HL-60/S4 (cell line): ENCODE measurements at regions not wholly inside any gene's neighbourhood (a gene's known extent, or its start where the extent isn't known, plus 50 kb on each side); places are given as distances from the start of the nearest gene placed in this dataset.

ENCODE experiments used
- in situ Hi-C: fragments of 300-500 bp; cut with MboI; formaldehyde crosslinking; loops from 2 replicates; pipeline ENCODE4 v1.14.3; 2022; ENCODE audit warnings: low sequenced_read_pairs

DNA sequence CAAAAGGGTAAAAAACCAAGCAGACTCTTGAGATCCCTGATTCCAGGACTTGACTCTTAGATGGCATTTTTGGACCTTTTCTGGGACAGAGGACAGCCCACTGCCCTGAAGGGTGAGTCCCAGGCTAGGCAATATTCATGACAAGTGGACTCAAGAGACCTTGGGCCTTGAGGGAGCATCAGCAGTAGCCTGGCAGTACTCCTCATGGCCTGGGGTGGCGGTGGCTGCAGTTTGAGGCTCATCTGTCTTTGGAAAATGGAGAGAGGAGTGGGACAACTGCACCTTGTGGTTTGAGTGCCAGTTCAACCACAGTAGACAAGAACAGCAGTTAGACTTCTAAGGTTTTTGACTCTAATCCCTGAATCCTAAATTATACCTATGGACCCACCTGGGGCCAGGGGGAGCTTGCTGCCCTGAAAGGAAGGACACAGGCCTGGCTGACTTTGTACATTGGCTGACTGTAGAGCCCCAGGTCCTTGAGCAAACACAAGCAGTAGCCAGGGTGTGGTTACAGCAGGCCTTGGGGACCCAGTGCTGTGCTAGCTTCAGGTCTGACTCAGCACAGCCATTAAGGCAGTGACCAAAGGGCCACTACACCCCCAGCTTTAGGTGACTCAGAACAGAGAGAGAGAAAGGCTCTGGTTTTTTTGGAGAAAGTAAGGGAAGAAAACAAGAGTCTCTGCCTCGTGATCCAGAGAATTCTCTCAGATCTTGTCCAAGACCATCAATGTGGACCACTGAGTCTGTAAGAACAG is 1023.2 kb downstream of the KCNT2 start:
- in situ Hi-C loops, result no loop called here

DNA sequence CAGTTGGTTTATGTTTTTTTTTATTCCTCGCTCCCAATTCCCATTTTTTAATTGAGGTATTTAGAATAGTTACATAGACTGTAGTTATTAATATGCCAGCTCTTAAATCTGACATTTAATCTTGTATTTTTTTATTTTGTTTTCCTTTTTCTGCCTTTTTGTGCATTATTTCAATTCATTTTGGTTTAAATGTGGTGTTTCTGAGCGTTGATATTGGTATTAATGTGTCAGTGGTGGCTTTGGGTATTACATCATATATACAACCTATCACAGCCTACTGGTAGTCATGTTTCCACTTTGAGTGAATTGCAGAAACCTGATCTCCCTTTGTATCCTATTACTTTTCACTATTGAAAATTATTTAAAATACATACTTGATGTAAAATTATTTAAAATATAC is 1027.3 kb downstream of the KCNT2 start:
- in situ Hi-C loops, result no loop called here

DNA sequence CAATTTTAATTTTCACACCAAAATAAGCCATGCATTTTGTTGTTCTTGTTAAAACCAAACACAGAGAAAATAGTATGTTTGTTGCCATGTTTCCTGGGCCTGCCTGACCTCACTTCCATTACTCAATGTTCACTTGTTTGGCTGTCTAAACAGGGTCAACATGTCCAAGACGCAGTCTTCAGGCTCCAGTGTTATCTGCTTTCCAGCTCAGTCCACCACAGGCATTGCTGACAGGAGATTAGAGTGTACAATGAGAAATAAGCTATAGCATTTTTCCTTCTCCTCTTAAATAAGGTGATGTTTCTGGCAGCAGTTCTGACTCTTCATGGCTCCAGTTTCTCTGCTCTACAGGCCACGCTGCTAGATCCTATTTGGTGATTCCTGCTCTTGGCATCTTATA is 1030.5 kb downstream of the KCNT2 start:
- in situ Hi-C loops, result no loop called here

DNA sequence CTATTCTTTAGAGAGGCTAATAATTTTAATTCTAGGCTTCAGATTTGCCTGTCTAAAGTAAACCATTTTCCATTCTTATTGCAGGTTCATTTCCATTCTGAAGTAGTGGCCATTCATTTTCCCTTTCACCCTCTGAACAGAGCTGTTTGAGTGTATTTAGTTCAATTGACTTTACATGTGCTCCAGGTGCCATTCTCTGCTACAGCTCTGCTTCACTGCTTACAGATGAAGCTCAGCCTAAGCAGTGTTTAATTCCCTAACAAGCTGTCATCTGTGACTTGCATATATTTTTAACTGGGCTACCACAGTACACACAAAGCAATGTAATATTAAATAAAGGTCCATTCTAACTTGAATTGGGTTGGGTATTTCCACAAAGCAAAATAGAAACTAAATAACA is 1031.6 kb downstream of the KCNT2 start:
- in situ Hi-C loops, result no loop called here

DNA sequence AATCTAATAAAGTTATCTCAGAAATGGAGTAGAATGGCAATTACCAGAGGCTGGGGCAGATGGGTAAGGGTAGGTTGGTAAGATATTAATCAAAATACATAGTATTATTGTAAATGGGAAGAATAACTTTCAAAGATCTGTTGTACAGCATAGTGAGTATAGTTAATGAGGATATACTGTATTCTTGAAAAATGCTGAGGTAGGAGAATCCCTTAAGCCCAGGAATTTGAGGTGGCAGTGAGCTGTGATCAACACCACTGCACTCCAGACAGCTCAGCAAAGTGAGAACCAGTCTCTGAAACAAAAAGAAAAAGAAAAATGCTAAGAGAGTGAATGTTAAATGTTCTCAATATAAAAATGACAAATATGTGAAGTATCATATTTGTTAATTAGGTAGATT is 1033.7 kb downstream of the KCNT2 start:
- in situ Hi-C loops, result no loop called here

DNA sequence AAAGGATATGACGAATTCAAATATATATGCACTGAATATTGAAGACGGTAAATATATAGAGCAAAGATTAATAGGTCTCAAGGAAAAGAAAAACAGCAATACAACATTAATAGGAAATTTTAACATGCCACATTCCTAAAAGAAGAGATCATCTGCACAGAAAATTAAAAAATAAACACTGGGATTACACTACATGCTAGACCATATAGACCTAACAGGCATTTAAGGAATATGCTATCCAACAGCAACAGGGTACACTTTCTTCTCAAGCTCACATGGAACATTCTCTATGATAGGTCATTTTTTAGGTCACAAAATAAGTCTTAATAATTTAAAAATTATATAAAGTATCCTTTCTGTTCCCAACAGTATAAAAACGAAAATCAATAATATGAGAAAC is 1038.3 kb downstream of the KCNT2 start:
- in situ Hi-C loops, result no loop called here

DNA sequence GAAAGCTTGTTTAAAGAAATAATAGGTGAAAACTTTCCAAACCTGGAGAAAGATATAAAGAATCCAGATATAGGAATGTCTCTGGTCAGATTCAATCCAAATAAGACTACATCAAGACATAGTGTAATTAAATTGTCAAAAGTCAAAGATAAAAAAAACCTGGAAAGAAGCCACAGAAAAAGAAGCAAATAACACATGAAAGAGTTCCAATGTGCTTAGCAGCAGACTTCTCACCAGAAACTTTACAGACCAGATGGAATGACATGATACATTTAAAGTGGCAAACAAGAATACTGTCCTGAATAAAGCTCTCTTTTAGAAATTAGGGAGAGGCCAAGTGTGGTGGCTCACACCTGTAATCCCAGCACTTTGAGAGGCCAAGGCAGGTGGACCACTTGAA is 1039.9 kb downstream of the KCNT2 start:
- in situ Hi-C loops, result no loop called here

DNA sequence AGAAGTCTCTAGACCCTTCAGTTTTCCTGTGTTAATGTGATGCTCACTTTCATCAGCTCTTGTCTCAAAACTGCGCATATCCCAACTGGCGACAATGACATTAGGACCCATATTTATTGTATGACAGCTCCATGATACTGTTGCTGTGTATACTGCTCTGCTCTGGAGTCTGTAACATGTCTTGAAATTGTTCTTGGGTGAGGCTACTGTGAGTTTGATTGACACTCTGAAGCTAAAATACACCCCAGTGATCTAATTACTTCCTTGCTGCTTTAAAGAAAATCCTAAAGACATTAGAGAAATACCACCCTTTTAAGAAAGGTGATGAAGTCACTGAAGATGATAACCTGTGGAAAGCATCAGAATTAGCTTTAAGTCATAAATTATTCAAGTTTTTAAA is 1046.2 kb downstream of the KCNT2 start:
- in situ Hi-C loops, result no loop called here

DNA sequence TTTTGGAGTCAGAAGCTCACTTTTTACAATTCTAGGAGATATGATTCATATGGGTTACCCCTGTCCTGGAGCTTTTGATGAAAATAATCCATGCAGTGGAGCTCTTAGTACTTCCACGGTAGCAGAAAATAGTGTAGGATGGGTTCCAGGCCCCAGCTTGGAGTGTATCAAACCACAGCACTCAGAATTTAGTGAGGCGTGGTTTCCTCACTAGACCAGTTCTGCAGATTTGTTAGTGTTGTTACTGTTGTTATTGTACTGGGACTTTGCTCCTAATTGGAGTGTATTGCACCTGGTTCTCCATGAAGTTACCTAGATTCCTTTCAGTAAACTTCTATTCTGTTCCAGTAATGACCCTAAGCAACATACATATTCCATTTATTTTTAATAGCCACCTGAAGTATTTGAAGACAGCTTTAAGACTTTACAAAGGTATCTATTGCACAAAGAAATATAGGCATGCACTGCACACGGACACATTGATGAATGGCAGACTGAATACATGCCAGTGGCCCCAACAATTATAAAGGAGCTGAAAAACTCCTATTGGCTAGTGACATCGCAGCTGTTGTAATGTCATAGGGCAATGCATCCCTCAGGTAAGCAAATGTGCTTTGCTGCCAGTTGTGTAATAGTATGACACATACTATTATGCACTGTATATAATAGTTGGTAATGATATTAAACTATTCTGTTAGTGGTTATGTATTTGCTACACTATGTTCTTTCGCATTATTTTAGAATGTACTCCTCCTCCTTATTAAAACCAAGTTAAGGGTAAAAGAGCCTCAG is 1058.0 kb downstream of the KCNT2 start:
- in situ Hi-C loops, result no loop called here

DNA sequence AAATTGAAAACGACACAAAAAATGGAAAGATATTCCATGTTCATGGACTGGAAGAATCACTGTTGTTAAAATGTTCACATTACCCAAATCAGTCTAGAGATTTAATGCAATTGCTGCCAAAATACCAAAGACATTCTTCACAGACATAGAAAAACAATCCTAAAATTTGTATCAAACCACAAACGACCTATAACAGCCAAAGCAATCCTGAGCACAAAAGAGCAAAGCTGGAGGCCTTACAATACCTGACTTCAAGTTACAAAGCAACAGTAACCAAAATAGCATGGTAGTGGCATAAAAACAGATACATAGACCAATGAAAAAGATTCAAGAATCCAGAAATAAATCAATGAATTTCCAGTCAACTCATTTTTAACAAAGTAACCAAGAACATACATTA is 1077.3 kb downstream of the KCNT2 start:
- in situ Hi-C loops, result no loop called here

DNA sequence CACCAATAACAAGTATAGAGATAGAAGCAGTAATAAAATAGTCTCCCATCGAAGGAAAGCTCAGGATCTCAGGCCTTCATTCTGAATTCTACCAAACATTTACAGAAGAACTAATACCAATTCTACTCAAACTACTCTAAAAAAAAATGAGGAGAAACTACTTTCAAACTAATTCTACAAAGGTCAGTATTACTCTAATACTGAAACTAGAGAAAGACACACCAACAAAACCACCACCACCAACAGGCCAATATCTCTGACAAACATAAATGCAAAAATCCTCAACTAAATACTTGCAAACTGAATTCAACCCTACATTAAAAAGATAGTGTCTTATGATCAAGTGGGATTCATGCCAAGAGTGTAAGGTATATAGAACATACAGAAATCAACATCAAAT is 1078.4 kb downstream of the KCNT2 start:
- in situ Hi-C loops, result no loop called here

DNA sequence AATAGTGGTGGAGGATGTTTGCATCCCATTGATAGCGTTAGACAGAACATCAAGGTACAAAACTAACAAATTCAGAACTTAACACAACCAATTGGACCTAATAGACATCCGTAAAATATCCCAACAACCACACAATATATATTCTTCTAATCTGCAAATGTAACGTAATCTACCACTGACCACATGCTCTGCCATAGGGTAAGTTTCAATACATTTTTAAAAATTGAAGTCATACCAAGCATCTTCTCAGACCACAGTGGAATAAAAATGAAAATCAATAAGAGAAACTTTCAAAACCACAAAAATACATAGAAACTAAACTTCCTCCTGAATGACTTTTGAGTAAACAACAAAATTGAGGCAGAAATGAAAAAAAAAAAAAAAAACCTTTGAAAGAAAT is 1087.5 kb downstream of the KCNT2 start:
- in situ Hi-C loops, result no loop called here

DNA sequence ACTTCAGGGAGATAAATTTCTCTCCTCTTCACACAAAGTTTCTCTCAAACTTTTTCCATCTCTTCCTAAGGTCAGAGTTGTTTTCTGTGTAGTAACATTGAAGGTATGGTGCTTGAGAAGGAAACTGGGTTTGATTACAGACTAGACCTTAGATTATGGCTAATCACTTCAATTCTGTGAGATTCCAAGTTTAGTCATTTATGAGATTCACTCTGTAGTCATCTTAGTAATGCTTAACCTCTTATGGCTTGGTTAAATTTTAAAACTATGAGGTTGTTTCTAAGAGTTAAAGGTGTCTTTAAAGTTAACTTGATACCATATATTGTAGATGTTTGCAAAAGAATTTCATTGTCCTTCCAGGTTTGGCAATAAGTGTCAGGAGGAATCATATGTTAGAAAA is 1092.2 kb downstream of the KCNT2 start:
- in situ Hi-C loops, result no loop called here

DNA sequence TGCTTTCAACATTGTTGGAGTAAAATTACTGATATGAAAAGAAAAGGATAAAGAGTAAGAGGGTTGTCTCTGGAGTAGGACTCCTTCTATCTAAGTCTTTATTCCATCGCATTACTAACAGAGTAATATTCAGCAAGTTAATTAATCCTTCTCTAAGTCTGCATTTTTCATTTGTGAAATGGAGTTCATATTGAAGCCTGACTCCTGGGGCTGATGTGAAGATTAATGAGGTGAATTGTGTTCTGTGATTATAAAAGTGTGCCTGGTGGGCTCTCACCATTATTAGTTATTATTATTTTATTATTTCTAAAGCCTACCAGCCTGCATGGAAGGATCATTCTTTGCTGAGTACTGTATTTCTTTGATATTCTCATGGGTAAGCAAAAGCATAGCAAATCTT is 1096.7 kb downstream of the KCNT2 start:
- in situ Hi-C loops, result no loop called here

DNA sequence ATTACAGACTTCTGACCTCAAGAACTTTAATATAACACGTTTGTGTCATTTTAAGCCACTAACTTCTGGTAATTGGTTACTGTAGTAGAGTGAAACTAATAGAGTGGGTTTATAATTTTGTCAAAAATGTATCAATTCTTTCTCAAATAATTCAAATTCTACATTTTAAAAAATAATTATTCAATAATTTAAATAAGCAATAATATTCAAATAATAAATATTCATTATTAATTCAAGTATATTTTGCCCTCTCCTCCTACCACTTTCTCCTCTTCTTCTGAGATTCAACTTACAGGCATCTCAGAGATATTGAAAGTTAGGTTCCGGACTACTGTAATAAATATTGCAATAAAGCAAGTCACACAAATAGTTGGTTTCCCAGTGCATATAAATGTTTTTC is 1107.1 kb downstream of the KCNT2 start:
- in situ Hi-C loops, result no loop called here

DNA sequence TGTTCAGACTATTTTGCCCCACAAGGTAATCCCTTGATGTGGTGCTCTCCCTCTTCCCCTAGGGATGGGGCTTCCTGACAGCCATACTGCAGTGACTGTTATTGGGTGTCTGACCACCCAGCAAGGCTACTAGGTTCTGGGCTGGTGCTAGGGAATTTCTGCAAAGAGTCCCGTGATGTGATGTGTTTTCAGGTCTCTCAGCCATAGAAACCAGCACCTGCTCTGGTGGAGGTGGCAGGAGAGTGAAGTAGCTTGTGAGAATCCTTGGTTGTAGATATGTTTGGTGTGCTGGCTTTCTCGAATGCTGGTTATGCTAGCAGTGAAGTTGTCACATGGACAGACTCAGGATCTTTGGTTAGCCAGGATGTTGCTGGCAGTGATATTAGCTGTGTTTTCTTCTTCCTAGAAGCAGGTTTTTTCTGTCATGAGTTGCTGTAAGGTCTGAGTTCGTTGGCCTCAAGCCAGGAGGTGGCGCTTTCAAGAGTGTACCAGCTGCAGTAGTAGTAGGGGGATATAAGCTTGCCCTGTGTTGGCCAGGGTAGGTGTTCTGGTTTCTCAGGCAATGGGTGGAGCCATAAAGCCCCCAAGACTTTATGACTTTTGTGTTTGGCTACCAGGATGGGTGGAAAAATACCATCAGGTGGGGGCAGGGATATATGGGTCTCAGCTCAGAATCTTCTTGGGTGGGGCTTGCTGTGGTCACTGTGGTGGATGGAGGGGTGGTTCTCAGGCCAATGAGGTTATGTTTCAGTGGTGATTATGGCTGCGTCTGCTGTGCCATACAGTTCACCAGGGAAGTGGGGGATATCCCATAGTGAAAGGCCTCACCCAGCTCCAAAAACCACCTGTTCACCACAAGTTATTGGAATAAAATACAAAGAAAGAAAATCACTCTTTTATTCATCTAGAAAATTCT is 1112.3 kb downstream of the KCNT2 start:
- in situ Hi-C loops, result no loop called here

DNA sequence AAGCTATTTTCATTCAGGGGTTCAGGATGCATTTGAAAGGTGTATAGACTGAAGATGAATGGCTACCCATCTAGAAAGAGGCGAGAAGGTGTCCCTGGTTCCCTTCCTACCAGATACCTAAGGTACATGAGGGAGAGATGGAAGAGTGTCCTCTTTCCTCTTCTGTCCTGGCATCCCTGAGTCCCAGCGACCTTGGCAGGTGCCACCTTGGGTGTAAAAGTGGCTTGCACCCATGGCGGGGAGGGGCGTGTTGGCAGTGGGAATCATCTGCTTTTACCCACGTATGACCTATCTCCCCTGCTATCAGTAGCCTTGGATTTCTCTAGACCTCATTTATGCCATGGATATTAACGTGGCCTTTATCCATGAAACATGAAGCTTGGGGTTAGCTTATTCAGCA is 1126.1 kb downstream of the KCNT2 start:
- in situ Hi-C loops, result no loop called here

DNA sequence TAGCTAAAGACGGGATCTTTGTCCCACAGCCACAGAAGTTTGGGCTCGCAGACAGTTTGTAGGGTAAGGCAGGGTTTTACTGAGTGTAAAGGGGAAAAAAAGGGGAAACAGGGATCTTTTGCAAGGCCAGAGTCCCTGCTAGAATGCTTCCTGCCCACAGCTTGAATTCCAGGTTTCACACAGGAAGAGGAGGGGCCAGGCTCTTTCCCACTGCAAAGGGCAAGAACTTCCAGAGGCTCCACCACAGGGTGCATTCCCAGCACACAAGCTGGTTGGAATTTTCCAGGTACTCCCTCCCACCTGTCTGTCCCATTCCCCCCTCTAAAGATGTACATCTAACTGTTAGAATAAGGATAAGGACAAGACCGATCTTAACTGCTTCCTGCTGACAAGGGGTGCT is 1126.9 kb downstream of the KCNT2 start:
- in situ Hi-C loops, result no loop called here

DNA sequence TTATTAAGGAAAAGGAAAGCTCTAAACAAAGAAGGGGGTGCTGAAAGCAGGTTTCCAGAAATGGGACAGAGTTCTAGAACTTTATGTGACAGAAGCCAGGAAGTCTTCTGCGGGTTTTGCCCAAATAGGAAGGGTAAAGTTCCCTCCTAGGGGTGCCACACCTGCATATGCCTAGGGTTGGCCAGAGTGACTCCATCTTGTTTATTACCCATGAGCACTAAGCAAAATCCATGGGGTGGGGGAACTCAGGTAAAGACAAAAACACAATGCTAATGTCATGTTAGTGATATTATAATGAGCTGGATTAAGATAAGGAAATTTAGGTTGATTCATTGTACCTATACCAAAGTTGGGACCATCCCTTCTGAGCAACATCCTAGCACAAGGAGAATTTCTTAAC is 1132.7 kb downstream of the KCNT2 start:
- in situ Hi-C loops, result no loop called here

DNA sequence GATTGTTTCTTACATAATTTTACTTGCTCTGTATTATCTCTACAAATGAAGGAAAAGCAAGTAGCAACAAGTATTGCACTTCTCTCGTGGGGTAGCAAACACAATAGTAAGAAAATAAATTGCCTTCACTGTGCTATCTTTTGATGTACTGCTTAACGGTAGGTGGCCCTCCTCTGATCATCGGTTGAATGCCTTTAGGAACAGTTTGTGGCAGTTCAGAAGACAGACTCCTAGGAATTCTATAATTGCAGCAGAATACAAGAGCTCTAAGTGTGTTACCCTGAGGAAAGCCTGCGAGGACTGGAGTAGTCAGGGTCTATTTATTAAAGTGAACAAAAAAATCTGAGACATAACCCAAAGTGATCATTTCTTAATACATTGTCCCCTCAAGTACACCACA is 1135.9 kb downstream of the KCNT2 start:
- in situ Hi-C loops, result no loop called here

DNA sequence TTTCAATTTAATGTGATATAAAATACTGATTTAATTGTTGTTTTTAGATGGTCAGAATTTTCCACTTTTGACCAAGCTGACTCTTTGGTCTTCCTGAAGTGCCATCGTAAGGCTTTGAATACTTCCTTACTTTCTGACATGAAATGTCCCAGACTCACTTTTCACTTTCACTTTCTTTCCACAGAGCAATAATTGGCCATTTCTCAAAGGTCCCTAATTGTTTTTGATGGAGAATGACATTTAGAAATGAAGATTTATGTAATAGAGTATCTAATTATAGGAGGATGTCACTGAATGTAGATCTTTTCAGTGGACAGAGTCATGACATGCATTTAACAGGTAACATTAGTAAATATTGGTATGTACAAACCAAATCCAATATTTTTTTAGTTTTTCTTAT is 1141.6 kb downstream of the KCNT2 start:
- in situ Hi-C loops, result no loop called here

DNA sequence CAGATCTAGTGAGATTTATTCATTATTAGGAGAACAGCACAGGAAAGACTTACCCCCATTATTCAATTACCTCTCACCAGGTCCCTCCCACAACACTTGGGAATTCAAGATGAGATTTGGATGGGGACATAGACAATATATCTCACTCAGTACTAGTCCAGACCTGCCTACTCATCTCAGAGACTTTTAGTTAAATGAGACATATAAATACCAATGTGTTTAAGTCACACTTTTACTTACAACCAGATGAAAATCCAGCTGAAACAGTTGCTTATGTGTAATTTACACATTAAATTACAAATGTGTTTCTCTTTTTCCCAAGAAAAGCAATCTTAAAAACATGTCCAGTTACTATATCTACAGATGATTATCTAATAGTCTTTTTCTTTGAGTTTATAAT is 1145.6 kb downstream of the KCNT2 start:
- in situ Hi-C loops, result no loop called here
